ENCODE measurements at regions not wholly inside any gene's neighbourhood (a gene's known extent, or its start where the extent isn't known, plus 50 kb on each side); places are given as distances from the start of the nearest gene placed in this dataset.

- TF ChIP-seq, protein P1, sequence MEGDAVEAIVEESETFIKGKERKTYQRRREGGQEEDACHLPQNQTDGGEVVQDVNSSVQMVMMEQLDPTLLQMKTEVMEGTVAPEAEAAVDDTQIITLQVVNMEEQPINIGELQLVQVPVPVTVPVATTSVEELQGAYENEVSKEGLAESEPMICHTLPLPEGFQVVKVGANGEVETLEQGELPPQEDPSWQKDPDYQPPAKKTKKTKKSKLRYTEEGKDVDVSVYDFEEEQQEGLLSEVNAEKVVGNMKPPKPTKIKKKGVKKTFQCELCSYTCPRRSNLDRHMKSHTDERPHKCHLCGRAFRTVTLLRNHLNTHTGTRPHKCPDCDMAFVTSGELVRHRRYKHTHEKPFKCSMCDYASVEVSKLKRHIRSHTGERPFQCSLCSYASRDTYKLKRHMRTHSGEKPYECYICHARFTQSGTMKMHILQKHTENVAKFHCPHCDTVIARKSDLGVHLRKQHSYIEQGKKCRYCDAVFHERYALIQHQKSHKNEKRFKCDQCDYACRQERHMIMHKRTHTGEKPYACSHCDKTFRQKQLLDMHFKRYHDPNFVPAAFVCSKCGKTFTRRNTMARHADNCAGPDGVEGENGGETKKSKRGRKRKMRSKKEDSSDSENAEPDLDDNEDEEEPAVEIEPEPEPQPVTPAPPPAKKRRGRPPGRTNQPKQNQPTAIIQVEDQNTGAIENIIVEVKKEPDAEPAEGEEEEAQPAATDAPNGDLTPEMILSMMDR (IDR thresholded peaks at IDR 0.05), result no peak
- TF ChIP-seq POLR2A (IDR thresholded peaks at IDR 0.05), result no peak
These were observed 415.0 kb upstream of the FBXO33 start for GRCh38 chr14:39847194-39847593.
